NCI-H1105 (cell line): ENCODE measurements at regions not wholly inside any gene's neighbourhood (a gene's known extent, or its start where the extent isn't known, plus 50 kb on each side); places are given as distances from the start of the nearest gene placed in this dataset.

Experiments used
- DNase-seq: peaks from one replicate; lab custom pipeline; 2025; lab: John Stamatoyannopoulos, UW

GRCh38 chr6:104418839-104419238, 440.9 kb downstream of the HACE1 start:
- DNase-seq: no peak

- DNase-seq: no peak
Measured at GRCh38 chr6:104418125-104418524, 441.6 kb downstream of the HACE1 start.

GRCh38 chr6:104414723-104415122, 445.0 kb downstream of the HACE1 start:
- no peak for DNase-seq

- no peak for DNase-seq
Measured at GRCh38 chr6:104413767-104414166, 446.0 kb downstream of the HACE1 start.

GRCh38 chr6:104411302-104411701, 448.4 kb downstream of the HACE1 start:
- DNase-seq: no peak

- no peak for DNase-seq
Measured at GRCh38 chr6:104409913-104410312, 449.8 kb downstream of the HACE1 start.

GRCh38 chr6:104407957-104408356, 451.8 kb downstream of the HACE1 start:
- DNase-seq: no peak

- DNase-seq: no peak
Measured at GRCh38 chr6:104404377-104404776, 455.3 kb downstream of the HACE1 start.

GRCh38 chr6:104402572-104402971, 457.1 kb downstream of the HACE1 start:
- no peak for DNase-seq

- DNase-seq: no peak
Measured at GRCh38 chr6:104401926-104402325, 457.8 kb downstream of the HACE1 start.

GRCh38 chr6:104400844-104401243, 458.9 kb downstream of the HACE1 start:
- DNase-seq: no peak

GRCh38 chr6:104396077-104396476, 463.6 kb downstream of the HACE1 start:
- DNase-seq: no peak

GRCh38 chr6:104381907-104382306, 477.8 kb downstream of the HACE1 start:
- DNase-seq: no peak

- DNase-seq: no peak
Measured at GRCh38 chr6:104365451-104366234, 494.1 kb downstream of the HACE1 start.

- DNase-seq: peak; percentile 30
Measured at GRCh38 chr6:104357928-104358327, 501.8 kb downstream of the HACE1 start.

GRCh38 chr6:104356197-104356596, 503.5 kb downstream of the HACE1 start:
- DNase-seq: no peak

GRCh38 chr6:104349191-104349590, 510.5 kb downstream of the HACE1 start:
- no peak for DNase-seq

GRCh38 chr6:104344223-104344622, 515.5 kb downstream of the HACE1 start:
- no peak for DNase-seq

GRCh38 chr6:104332364-104332763, 527.4 kb downstream of the HACE1 start:
- no peak for DNase-seq

- no peak for DNase-seq
Measured at GRCh38 chr6:104326173-104327001, 533.3 kb downstream of the HACE1 start.

GRCh38 chr6:104325341-104326172, 534.2 kb downstream of the HACE1 start:
- DNase-seq: no peak

- DNase-seq: no peak
Measured at GRCh38 chr6:104324301-104324700, 535.4 kb downstream of the HACE1 start.
